Stimulated activated CD4-positive, alpha-beta T cell treated with anti-CD3 and anti-CD28 coated beads, TNF-alpha, amount 100 ng/mL, for 1 hour (primary cell): ENCODE measurements at regions not wholly inside any gene's neighbourhood (a gene's known extent, or its start where the extent isn't known, plus 50 kb on each side); places are given as distances from the start of the nearest gene placed in this dataset.

ENCODE experiments used
- DNase-seq, 3 donors: peaks; one replicate each; pipeline ENCODE4 v3.0.0-alpha.2; 2020; ENCODE audit warnings: low read depth in 3 of 3, low spot score in 1 of 3

- DNase-seq = no peak
Observed at GRCh38 chr14:104435147-104436046, 144.2 kb upstream of the C14orf180 start.

DNA sequence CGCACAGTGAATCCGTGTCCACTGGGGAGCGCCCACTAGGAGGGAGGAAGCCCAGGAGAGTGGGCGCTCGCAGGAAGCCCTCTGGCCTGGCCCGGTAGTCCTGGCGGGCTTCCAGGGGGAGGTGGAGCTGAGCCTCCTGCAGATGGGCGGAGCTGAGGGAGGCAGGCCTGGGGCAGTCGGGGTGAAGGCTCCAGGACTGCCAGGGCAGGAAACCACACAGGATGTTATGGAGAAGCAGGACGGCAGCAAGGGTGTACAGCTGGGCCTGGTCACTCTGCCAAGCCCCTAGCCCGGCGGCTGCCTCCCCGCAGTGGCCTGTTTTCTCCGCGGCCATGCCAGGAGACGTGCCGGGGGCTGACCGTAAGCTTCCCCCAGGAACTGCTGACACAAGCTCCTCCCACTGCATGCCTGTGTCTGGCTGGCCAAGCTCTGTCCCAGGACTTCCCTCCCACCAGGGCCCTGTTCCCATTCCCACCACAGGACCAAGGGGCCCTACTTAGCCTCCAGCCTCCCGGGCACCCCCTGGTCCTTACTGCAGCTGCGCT is 143.4 kb upstream of the C14orf180 start:
- DNase-seq = no peak

DNA sequence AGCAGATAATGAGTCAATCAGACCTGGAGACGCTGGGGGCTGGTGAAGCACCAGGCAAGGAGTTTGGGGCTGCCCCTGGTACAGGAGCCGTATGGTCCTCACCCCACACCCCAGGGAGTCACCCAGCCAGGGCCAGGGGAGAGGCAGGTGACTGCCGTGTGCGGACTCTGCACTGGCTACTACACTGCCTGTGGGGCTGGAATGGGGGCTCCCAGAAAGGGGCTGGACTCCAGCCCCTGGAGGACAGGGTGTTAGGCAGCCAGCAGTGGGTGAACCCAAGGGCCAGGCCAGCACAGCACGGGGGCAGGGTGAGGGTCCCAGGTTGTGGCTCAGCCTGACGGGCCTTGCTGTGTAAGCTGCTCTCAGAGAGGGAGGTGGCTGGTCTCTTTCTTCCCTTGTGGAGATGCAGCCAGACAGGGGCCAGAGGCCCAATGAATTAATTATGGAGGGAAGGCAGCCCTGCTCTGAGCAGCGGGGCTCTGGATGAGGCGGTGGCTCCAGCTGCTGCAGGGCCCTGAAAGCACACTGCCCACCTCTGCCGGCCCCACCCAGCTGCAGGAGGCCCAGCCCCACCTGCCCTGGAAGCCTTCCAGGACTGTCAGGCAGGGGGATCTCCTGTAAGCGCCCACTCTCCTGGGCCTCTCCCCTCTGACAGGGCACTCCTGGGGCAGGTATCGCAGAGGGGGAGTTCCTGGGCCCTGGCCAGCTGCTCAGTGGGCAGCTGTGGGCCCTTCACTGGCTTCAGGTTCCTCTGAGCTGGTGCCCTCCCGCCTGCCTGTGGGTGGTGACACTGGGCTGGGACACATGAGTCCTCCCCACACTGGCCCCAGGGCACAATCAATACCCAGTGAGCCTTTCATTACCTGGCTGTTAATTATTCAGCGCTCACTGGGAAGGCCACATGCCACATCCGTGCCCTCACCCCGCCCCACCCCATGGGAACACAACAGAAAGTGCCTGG is 142.5 kb upstream of the C14orf180 start:
- DNase-seq = no peak

DNA sequence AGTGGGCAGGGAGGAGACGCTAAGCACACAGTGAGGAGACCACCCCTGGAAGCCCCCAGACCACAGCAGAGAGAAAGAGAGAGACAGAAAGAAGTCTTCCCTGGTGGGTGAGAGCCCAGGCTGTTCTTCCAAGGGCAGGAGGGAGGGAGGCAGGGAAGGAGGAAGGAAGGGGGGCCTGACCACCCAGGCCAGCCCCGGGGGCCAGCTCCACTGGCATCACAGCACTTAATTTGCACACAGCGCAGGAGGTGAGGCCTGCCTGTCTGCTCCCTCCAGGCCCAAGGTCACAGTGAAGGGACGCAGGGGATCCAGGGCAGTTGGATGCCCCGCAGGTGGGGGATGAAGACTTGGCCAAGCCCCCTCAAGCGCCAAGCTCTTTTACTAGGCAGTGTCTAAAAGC is 141.9 kb upstream of the C14orf180 start:
- DNase-seq = no peak

- DNase-seq = no peak
Observed at GRCh38 chr14:104438166-104438887, 141.2 kb upstream of the C14orf180 start.

DNA sequence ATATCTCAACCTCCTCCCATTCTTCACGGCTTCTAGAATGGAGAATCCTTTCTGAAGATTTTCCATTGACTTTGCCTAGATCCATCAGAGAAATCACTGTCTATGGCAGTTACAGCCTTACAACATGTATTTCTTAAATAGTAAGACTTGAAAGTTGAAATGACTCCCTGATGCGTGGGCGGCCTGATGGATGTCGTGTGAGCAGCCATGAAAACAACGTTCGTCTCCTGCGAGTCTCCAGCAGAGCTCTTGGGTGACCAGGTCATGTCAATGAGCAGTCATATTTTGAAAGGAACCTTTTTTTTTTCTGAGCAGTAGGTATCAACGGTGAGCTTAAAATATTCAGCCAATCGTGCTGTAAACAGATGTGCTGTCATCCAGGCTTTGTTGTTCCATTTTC is 139.9 kb upstream of the C14orf180 start:
- no peak for DNase-seq

DNA sequence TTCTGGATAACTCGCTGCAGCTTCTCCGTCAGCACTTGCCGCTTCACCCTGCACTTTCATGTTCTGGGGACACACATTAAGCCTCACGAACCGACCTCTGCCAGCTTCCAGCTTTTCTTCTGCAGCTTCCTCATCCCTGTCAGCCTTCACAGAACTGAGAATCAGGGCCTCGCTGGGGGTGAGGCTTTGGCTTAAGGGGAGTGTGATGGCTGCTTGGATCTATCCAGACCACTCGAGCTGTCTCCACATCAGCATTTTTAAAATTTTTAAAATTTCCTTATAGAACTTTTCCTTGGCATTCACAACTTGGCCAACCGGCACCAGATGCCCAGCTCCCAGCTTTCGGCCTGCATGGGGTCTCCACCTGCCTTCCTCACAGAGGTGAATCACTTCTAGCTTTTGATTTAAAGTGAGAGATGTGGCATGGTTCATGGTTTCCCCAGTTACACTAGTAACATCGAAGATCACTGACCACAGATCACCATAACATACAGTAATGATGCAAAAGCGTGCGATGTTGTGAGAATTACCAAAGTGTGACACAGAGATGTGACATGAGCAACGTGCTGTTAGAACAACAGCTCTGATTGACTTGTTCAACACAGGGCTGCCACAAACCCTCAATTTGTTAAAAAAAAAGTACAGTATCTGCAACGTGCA is 139.1 kb upstream of the C14orf180 start:
- DNase-seq = no peak

DNA sequence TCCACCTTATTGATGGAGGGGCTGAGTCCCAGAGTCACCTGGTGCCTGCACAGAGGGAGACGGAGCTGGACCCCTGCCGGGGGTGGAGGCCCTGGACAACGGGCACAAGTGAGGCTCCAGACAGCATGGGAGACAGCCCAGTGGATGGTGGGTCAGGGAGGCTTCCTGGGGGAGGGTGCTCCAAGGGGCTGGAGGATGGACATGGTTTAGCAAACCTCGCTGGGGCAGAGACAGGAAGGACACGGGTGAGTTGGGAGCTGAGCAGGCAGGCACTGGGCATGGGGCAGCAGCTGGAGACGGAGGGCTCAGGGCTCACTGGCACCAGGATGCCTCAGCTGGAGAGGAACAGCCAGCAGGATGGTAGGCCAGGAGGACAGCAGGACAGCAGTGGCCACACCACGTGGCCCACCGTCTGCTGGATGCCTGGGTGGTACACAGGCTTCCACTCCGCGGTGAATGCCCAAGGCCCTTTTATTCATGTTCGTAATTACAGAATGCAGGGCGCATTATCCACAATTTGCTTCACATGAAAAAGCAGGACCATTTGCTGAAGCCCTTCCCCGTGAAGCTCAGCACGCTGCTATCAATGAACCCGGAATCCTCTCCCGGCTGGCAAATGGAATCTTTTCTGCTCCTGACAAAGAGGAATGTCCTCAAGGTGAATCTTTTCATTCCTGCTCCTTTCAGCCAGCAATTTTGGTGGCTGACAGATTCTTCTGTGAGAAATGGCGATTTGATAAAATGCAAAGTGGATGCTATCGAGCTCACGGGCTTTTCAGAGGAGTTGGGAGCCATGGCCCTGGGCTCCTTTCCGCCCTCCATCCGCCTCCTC is 138.1 kb upstream of the C14orf180 start:
- no peak for DNase-seq

- DNase-seq = no peak
Observed at GRCh38 chr14:104442107-104442551, 137.4 kb upstream of the C14orf180 start.

GRCh38 chr14:104442631-104443390 is 136.8 kb upstream of the C14orf180 start:
- no peak for DNase-seq

GRCh38 chr14:104443391-104444158 is 136.0 kb upstream of the C14orf180 start:
- DNase-seq = no peak

GRCh38 chr14:104444159-104445030 is 135.2 kb upstream of the C14orf180 start:
- DNase-seq = no peak

DNA sequence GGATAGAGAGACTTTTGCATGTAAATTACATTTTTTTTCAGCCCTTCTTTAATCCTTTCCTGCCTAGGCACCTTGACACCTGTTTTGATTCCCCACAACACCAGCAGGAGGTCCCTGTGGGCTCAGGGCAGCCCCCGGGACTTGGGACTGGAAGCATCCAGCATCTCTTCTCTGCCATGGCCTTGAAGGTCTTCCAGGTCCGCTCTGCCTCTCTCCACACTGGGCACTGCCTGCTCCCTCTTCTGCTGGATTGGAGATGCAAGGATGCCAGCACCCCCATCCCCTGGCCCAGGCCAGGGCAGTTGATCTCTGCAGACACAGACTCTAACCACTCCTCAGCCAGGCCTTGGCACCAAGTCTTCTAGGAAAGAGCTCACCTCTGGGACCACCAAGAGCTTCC is 134.5 kb upstream of the C14orf180 start:
- no peak for DNase-seq

GRCh38 chr14:104445832-104446381 is 133.7 kb upstream of the C14orf180 start:
- DNase-seq = no peak

- DNase-seq = no peak
Observed at GRCh38 chr14:104446611-104447010, 133.0 kb upstream of the C14orf180 start.

DNA sequence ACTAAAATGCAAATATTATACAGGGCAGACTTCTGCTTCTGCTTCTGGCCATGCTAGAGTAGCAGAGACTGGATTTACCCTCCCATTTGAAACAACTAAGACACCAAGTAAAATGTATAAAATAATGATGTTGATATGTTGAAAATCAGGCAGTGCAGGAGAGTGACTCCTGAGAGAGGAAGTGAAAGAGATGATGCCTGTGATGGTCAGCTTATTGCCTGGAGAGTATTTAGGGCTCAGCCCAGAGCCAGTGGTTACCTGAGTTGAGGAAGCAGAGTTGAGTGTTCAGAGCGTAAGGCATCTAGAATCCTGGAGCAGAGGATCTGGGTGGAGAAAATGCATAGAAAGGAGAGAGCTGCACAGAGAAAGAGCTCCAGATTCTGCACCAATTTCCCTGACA is 131.8 kb upstream of the C14orf180 start:
- no peak for DNase-seq

- no peak for DNase-seq
Observed at GRCh38 chr14:104448321-104448720, 131.2 kb upstream of the C14orf180 start.
